GM21786 (cell line): ENCODE measurements at regions not wholly inside any gene's neighbourhood (a gene's known extent, or its start where the extent isn't known, plus 50 kb on each side); places are given as distances from the start of the nearest gene placed in this dataset.

Source experiments
- ATAC-seq: cut with Tn5 transposase; IDR thresholded peaks from one replicate; pipeline ENCODE4 v1.9.1; 2021; ENCODE audit not compliant: unreplicated experiment

DNA sequence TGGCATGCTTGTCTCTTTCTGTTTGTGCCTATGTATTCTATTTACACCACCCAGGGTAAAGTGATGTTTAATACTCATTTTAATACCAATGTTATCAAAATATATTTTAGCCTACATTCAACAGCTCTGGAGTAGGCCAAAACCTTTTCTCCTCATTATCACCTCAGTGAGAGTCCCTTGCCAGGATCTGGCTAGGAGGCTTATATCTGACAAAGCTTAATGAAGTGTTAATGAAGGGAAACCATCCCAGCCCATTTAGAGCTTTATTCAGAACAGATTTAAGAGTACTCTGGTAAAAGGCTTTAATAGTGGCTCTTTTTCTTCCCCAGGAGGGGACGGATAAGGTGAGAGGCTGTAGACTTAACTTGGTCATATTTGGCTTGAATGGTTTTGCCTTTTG, 137.6 kb downstream of the GRIN2B start:
- no peak for ATAC-seq

DNA sequence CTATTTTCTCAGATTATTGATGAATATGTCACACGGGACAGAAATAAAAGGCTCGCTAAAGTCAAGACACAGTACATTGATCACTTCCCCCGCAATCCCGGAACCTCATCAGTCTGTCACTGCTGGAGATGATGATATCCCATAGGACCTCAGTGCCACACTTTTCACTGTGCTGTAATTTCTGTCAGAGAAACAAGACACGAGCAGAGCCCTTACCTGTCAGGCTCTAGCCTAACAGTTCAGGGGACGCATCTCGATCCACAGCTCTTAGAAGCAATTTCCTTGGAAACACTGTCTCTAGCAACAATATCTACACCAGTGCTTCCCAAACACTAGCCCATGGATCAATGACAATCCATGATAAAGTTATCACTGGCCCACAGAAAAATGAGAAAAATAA, 140.0 kb downstream of the GRIN2B start:
- ATAC-seq = no peak

DNA sequence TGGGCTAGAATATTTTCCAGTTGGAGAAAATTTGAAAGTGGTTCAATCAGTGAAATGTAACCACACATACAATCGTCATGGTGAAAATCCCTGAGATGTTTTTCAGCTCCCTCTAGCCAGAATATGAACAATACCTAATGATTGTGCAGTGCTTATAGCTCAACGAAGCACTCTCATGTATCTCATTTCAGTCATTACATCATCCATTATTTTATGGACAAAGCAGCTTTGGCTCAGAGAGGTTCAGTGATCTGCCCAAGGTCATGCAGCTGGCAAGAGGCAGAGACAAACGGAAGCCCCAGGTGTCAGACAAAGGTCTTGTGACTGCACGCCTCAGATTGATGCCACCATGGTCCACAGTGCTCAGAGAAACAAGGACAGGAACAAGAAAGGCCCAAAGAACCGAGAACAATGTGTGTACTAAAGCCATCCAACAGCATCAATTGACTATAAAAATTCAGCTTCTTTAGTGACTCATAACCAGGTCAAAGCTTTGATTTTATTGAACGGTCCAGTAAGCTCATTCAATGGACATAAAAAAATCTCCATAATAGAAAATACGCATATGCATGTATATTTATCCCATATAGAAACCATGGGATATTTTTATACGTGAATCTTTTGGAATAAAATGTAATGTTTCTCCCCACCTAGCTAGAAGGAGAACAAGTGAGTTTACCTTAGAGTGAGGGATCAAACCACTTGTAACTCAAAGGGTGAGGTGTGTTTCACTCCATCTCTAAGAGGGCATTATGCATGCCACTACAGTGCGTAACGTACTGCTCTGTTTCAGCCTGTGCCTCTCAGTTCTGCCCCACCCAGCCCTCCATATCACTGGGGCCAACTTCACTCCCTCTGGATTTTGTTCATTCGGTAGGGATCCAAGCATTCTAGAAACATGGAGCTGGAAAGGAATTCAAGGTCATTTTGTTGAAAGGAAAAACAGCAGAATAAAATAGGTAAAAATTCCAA, 141.8 kb downstream of the GRIN2B start:
- no peak for ATAC-seq

DNA sequence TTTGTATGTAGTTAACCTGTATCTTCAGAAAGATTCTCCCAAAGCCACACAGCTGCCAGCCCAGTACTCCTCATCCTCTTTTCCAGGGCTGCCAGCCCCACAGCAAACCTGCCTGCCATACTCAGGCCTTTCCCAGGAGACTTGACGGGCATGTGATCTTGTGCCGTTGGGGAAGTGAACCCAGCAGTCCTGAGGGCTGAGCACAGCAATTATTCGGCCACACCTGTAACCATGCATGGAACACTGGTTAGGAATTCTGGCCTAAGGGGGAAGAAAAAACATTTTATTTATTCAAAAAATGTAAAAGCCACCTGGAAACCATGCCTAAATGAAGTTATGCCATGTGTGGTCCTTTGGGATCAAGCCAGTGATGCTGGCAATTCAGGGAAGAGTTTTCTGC, 145.3 kb downstream of the GRIN2B start:
- no peak for ATAC-seq

DNA sequence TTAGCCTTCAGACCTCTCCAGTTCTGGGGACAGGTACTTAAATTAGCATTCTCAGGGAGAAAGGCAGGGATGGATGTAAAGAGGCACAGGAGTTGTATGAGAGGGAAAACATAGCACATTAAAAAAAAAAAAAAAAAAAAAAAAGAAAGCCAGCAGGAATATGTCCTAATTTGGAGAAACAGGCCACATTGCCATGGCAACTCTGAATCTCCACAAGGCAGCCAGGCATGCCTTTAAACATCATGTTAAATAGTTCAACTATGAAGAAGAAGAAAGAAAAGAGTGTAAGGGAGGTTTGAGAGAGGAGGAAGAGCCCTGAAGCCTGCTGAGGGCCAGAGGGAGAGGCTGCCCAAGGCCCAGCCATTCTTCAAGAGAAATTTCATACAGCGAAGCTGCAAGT, 145.8 kb downstream of the GRIN2B start:
- ATAC-seq = no peak

DNA sequence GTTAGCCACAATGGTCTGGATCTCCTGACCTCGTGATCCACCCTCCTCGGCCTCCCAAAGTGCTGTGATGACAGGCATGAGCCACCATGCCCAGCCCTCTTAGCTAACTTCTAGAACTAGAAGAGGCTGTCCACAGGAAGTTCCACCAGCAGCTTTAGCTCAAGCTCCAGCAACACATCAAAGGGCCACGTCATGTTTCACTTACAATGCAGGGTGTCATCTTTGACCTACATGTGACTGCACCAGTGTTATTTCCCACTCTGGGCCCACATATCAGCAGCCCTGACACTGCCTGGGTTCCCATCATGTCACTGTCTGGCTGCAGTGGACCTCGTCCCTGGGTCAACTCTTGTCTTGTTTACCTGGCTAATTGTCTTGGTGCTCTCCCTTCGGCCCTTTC, 147.2 kb downstream of the GRIN2B start:
- ATAC-seq = no peak

DNA sequence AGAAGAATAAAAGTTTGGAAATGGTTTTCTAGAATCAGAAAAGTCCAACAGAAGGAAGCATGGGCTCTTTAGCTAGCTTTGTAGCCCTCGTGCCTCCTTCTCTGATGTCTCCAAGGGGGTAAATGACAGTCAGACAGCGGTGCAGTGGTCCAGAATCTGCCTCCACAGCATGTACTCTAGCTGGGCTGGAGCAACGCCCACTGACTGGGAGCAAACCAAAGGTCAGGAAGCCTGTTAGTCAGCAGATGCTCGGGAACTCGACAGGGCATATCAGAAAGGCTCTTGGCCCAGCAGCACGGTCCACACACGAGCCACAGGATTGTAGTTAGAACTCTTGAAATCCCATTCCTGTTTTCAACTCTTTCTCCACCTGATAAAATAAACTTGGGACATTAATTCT, 164.3 kb downstream of the GRIN2B start:
- ATAC-seq = no peak

DNA sequence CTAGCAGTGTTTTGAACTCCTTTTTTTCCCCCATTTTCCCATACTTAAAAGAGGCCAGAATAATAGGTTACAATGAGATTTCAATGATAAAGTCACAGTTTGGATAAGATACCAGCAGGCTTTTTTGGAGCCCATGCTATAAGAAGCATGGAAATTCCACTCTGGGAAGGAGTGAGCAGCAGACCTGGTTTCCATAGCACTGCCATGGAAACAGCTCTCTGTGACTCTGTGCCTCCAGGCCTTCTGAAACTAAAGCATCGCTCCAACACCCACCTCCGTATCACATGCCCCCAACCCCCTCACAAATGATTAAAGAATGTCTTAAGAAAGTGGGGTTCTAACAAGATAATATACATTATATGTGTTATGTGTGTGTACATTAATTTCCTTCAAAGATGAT, 165.0 kb downstream of the GRIN2B start:
- no peak for ATAC-seq

DNA sequence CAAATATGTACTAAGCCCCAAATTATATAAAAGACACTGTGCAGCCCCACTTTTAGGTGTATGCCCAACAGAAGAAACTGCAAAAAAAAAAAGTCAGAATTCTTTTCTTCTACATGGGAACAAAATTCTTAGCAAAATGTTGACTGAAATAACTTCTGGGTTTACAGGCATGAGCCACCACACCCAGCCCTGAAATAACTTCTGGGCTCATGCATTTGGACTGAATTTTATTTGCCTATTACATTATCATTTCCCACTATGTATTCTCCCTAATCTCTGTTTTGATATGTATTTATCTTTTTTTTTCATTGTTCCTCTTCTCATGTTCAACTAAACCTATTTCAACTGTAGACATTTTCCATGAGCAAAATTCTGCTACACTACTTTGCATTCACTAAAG, 169.2 kb downstream of the GRIN2B start:
- no peak for ATAC-seq

DNA sequence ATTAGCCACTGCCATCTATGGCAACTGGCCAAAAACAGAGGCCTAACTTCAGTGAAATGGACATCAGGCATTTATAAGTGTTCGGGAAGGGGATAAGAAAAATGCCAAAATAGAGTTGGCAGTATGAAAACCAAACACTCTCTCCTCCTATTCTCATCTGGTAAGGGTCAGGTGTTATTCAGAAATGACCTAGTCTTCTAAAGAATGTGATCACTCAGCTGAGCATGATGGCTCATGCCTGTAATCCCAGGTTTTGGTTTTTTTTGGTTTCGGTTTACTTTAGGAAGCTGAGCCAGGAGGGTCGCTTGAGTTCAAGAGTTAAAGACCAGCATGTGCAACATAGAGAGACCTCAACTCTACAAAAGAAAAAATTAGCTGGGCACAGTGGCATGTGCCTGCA, 170.3 kb downstream of the GRIN2B start:
- ATAC-seq = no peak

DNA sequence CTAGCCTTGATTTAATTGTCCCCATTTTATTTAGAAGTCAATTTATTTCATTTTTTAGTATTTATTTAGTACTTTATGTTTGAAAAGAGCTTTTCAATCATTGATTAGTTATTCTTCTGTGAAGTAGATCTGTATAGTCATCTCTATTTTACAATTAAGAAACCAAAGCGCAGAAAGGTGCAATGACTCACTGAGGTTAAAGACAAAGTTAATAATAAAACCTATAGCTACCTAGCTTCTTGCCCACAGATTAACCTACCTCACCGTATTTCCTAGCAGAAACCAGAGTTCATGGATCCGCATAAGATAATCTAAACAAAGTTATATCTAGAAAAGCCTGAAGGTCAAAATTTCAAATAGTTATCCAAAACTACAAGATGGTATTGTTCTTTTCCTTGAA, 176.4 kb downstream of the GRIN2B start:
- ATAC-seq = no peak

DNA sequence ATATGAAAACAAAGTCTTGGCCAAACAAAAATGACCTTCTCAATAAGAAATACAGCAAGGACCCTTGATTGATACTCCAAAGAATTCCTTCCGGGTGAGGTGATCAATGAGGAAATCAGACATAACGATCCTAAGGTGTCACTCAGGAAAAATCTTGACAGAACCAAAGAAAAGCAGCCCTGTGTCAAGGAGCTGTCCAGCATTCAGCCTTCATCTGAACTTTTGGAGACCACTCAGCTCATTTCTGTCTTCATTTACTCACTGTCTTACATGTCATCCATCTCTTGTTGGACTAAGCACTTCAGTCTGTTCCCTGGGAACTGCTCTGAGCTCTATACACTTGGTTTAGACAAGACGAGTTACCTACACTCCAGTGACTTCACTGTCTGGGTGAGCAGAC, 179.9 kb downstream of the GRIN2B start:
- no peak for ATAC-seq

DNA sequence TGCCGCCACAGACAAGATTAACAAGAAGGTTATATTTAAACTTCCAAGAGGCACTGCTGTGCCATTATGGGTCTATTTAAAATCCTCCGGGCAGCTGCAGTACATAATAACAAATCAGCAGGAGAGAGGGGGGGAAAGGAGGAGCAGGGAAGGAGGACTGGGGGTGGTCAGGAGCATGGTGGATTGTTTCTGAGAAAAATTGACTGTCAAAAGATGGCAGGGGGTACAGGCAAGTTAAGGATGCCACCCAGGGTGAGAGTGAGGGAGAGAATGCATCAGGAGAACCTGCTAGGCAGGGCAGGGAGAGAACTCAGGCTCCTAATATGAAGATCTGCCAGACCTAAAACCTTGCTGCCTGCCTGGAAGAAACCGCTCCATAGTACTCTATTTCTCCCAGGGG, 181.8 kb downstream of the GRIN2B start:
- ATAC-seq = no peak

DNA sequence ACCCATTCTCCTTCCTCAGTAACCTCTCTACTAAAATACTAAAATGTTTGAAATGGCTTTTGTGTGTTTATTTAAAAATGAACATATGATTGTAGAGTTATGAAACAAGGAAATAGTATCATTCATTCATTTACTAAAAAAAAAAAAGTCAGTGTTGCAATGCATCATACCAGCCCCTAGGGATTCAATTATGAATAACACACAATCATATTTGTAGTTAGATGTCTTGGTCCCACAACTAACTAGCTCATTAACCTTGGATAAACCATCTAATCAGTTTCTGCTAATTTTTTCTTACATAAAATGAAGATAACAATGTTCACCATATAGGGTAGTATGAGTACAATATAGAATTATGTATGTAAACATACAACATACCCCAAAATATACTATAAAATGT, 183.2 kb downstream of the GRIN2B start:
- ATAC-seq = no peak

DNA sequence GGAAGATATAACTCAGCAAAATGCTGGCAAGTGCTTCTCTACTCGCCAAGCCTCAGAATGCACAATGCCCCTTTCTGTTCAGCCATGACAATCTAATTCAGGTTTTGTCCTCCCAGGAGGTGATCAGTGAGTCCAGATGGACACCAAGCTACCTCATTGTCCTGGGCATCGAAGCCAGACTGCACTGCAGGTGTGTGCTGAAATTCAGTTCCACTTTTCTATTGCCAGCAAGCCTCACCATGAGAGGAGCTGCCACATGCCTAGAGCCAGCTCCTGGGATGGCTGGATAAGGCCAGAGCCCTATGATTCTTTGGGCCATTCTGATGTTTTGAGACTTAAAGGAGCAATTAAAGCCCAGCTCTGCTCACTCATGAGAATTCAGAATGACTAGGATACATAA, 186.7 kb downstream of the GRIN2B start:
- ATAC-seq = no peak

DNA sequence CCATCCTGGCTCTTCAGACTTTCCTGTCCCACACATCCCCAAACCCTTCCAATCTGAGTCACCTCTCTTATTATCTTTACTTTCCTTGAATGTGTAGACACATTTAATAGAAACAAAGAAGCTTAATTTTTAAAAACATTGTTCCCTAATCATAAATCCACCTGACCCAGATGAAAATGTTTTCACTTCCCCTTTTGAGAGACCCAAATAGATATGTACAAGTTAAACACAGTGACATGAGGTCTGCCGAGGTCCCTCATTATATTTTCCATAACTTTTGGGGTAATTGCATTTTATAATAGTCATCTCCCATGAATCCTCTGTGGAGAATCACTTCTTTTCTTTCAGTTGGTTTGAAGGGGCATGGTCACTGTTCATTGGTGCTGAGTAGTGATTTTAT, 191.1 kb downstream of the GRIN2B start:
- ATAC-seq = no peak

DNA sequence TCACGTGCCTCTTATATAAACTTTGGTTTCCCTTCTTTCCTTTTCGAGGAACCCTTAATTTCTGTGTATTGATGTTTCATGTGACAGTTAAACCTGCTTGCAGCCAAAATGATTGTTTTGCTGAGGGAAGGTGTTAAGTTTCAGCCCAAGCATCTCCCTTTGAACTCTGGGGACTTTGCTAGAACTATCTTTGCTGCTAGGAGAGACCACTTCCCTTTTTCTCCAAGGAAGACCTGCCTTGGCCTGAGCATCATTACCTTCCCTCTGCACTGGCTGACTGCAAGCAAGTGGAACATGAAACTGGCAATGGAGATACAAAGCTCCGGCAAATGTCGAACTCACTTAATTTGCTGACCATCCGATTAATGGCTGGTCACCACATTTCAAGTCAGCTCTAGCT, 192.8 kb downstream of the GRIN2B start:
- no peak for ATAC-seq

DNA sequence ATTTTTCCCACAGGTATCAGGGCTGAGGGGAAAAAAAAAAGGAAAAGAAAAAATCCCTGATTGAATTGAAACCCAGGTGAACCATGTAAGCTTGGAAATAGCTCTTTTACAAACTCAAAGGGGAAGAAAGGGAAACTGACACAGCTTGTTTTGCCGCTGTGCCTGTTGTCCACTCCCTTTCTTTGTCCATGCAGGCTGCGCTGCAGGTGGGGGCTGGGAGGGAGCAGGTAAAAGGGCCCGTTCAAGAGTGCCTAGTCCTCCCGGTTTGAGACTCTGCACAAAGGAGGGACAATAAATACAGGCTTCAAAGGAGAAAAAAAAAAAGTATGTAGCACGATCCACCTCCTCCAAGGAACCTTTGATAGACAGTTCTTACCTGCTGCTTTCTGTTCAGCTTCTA, 194.8 kb downstream of the GRIN2B start:
- no peak for ATAC-seq

DNA sequence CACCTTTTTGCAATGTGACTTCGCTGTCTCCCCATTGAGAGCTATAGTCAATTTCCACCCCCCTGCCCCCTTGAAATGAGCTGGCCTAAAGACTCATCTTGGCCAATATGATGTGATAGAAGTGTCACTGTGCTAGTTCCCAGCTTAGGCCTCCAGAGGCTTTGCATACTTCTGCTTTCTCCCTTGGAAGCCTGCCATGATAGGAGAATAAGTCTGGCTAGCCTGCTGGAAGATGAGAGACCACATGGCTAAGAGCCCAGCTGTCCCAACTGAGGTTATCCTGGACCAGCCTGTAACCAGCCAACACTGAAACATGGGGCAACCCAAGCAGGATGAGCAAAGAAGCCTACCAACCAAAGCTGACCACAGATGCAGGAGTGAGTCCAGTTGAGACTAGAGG, 196.9 kb downstream of the GRIN2B start:
- no peak for ATAC-seq

DNA sequence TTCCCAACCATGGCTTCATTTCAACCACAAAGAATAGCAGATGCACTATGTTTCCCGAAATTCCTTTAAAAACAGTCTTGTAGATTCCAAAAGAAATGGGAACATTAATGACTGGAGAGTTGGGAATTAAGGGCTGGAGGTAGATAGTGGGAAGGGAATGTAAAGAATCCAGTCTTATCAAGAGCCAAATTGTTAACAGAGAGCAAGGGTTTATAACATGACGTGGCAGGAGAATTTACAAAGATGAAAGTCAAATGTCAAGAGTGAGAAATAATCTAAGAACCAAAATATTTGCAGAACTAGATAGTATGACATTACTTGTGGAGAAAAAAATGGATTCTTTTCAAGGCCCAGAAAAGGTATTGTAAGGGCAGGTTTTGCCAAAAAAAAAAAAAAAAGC, 200.9 kb downstream of the GRIN2B start:
- ATAC-seq = no peak

DNA sequence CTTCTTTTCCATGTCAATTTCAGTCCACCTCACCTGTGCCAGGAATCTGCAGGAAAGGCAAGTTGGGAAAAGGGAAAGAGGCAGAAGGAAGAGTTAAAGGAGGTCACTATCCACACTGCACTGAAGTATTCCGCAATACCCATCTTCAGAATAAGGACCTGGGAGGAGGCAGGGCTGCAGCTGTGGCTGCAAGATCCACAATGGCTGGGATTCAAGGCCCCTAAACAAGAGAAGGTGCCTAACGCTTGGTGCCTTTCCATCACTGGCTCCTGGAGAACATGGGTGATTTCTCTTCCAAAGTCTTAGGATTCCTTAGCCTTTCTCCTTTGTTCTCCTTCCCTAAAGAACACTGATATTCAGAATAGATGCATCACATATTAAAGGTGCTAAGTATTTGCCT, 204.0 kb downstream of the GRIN2B start:
- ATAC-seq = no peak

DNA sequence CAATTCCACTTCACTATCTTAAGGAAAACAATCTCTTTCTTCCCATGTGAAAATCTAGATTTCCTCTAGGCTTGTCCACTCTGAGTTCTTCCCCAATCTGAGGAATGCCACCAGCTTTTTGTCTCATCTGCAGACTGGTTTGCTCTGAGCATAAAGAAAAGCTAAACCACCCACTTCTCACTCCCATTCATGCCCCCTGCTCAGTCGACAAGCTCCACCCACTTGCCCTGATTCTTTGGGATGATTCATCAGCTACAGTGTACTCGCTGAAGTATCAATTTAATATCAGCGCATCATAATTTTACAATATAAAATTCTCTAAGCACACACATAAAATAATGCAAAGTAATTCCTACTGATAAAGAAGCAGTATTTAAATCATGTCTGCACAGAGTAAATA, 209.1 kb downstream of the GRIN2B start:
- no peak for ATAC-seq

DNA sequence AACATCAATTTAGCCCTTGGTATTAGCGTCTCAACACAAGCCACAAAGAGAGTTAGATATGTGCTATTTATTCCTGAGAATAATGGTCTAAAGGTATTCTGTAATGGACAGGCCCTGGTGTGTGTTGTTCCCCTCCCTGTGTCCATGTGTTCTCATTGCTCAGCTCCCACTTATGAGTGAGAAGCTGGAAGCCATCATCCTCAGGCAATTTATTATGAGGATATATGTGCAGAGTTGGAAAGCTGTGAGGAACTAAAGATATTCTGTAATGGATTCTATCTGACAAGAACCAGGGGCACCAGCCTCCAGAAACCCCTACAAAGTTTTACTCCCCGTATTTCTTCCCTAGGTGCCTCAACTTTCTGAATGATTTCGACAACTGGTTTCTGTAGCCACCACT, 210.8 kb downstream of the GRIN2B start:
- ATAC-seq = no peak
